Esophagus squamous epithelium (tissue), 5 donors: ENCODE measurements at regions not wholly inside any gene's neighbourhood (a gene's known extent, or its start where the extent isn't known, plus 50 kb on each side); places are given as distances from the start of the nearest gene placed in this dataset.

ENCODE experiments used
- DNase-seq: peaks from one replicate; lab custom pipeline; 2025; lab: John Stamatoyannopoulos, UW
- H3K27ac ChIP-seq, 4 donors: fragments of 200-600 bp; sonication (generic); one replicate each; pipeline ENCODE4 v1.5.1; 2016 to 2019; ENCODE audit warnings: mild to moderate bottlenecking in 1 of 4
- H3K27me3 ChIP-seq, 4 donors: fragments of 200-600 bp; sonication (generic); 1 replicate in 3 of 4; 2 replicates in 1 of 4; pipeline versions ENCODE4 v1.5.1 to v1.6.0; 2017 to 2021; ENCODE audit warnings: antibody characterized with exemption in 1 of 4
- H3K36me3 ChIP-seq, 3 donors: fragments of 200-600 bp; sonication (generic); one replicate each; pipeline ENCODE4 v1.5.1; 2016 to 2019
- H3K4me1 ChIP-seq, 3 donors: fragments of 200-600 bp; sonication (generic); one replicate each; pipeline ENCODE4 v1.5.1; 2017 to 2019
- H3K4me3 ChIP-seq, 4 donors: fragments of 200-600 bp; sonication (generic); 1 replicate in 3 of 4; 2 replicates in 1 of 4; pipeline ENCODE4 v1.5.1; 2016 to 2019; ENCODE audit warnings: mild to moderate bottlenecking in 2 of 4, moderate library complexity in 1 of 4
- H3K9me3 ChIP-seq, 3 donors: fragments of 200-600 bp; sonication (generic); one replicate each; pipeline ENCODE4 v1.5.1; 2016 to 2019
- CTCF ChIP-seq, 6 experiments: fragments of 450-650 bp in 4 of 6; fragments of 200-600 bp in 2 of 6; sonication (generic) in 2 of 6; IDR thresholded peaks; one replicate each; pipeline ENCODE4 v1.5.1; 2016 to 2019; ENCODE audit warnings: antibody characterized with exemption in 6 of 6, mild to moderate bottlenecking in 4 of 6, moderate library complexity in 4 of 6
- POLR2A ChIP-seq, 4 donors: fragments of 450-650 bp; IDR thresholded peaks; one replicate each; pipeline ENCODE4 v1.6.1; 2017; ENCODE audit warnings: antibody characterized with exemption in 4 of 4, mild to moderate bottlenecking in 4 of 4, moderate library complexity in 3 of 4
- WGBS, 2 donors: methylation state at CpG; one replicate each; pipeline ENCODE4 v1.1.5; 2018; 5-methylcytosine and 5-hydroxymethylcytosine counted together
- intact Hi-C: fragments of 100-400 bp; cut with DNase I; formaldehyde crosslinking; loops from one replicate; pipeline ENCODE4 v1.15.0; 2022
- donor health status: DM: yes; HTN: yes; CAD: no.

GRCh38 chr12:13924286-13924685 is 57.1 kb downstream of the GRIN2B start:
- H3K4me3 ChIP-seq = no peak overlapping the region
- TF ChIP-seq CTCF (IDR thresholded peaks at IDR 0.05) (no peak), POLR2A (IDR thresholded peaks at IDR 0.05) (no peak)
- intact Hi-C loops = no loop called here
- no peaks in the 10 kb centered on the region for H3K36me3 ChIP-seq
- H3K4me1 ChIP-seq = no peaks in the 10 kb centered on the region
- H3K9me3 ChIP-seq = no peaks in the 10 kb centered on the region
- no peak overlapping the region for H3K27ac ChIP-seq
- DNase-seq = no peak
- 14 to 37% methylated on average over 2 of the region's 2 CpGs for WGBS, 2 donors
- H3K27me3 ChIP-seq = no peaks in the 10 kb centered on the region

GRCh38 chr12:13918897-13919296 is 62.5 kb downstream of the GRIN2B start:
- H3K4me1 ChIP-seq = no peaks in the 10 kb centered on the region
- 25 to 33% methylated on average over 2 of the region's 2 CpGs for WGBS, 2 donors
- H3K27ac ChIP-seq = no peak overlapping the region
- TF ChIP-seq CTCF (IDR thresholded peaks at IDR 0.05) (no peak), POLR2A (IDR thresholded peaks at IDR 0.05) (no peak)
- DNase-seq = no peak
- intact Hi-C loops = no loop called here
- H3K9me3 ChIP-seq = no peaks in the 10 kb centered on the region
- H3K27me3 ChIP-seq = no peaks in the 10 kb centered on the region
- H3K4me3 ChIP-seq = no peak overlapping the region
- H3K36me3 ChIP-seq = no peaks in the 10 kb centered on the region

GRCh38 chr12:13915096-13915495 is 66.3 kb downstream of the GRIN2B start:
- Histone ChIP-seq H3K9me3 (no peaks in the 10 kb centered on the region), H3K36me3 (no peaks in the 10 kb centered on the region), H3K4me1 (no peaks in the 10 kb centered on the region), H3K27ac (no peak overlapping the region), H3K27me3 (no peaks in the 10 kb centered on the region), H3K4me3 (no peak overlapping the region)
- DNase-seq = no peak
- TF ChIP-seq CTCF (IDR thresholded peaks at IDR 0.05) (no peak), POLR2A (IDR thresholded peaks at IDR 0.05) (no peak)
- WGBS, 2 donors = 65 to 71% methylated on average over 5 of the region's 5 CpGs
- intact Hi-C loops = no loop called here

GRCh38 chr12:13913371-13913770 is 68.0 kb downstream of the GRIN2B start:
- no peak for TF ChIP-seq CTCF (IDR thresholded peaks at IDR 0.05)
- no peak for TF ChIP-seq POLR2A (IDR thresholded peaks at IDR 0.05)
- Histone ChIP-seq H3K27ac (no peak overlapping the region), H3K9me3 (no peaks in the 10 kb centered on the region), H3K27me3 (no peaks in the 10 kb centered on the region), H3K4me3 (no peak overlapping the region), H3K4me1 (no peaks in the 10 kb centered on the region), H3K36me3 (no peaks in the 10 kb centered on the region)
- intact Hi-C loops = no loop called here
- DNase-seq = no peak
- WGBS, 2 donors = 57 to 61% methylated on average over 1 to 2 of the region's 2 CpGs

- no peak for DNase-seq
- H3K4me1 ChIP-seq = no peaks in the 10 kb centered on the region
- 80 to 83% methylated on average over 14 to 18 of the region's 18 CpGs for WGBS, 2 donors
- H3K27ac ChIP-seq = no peak overlapping the region
- H3K27me3 ChIP-seq = peaks cover 0 to 3% (median 0%) of the 10 kb centered on the region in 4 donors
- no peak overlapping the region for H3K4me3 ChIP-seq
- H3K9me3 ChIP-seq = no peaks in the 10 kb centered on the region
- H3K36me3 ChIP-seq = no peaks in the 10 kb centered on the region
- intact Hi-C loops = no loop called here
- TF ChIP-seq POLR2A (IDR thresholded peaks at IDR 0.05) (no peak), CTCF (IDR thresholded peaks at IDR 0.05) (no peak)
Measured at GRCh38 chr12:13911756-13912554, 69.4 kb downstream of the GRIN2B start.
